ENCODE measurements at regions not wholly inside any gene's neighbourhood (a gene's known extent, or its start where the extent isn't known, plus 50 kb on each side); places are given as distances from the start of the nearest gene placed in this dataset.
"Not testable (repeated sequence)": the region's sequence is repeated elsewhere in the genome, so short reads cannot be mapped to it uniquely, and the experiment has no call there.

DNA sequence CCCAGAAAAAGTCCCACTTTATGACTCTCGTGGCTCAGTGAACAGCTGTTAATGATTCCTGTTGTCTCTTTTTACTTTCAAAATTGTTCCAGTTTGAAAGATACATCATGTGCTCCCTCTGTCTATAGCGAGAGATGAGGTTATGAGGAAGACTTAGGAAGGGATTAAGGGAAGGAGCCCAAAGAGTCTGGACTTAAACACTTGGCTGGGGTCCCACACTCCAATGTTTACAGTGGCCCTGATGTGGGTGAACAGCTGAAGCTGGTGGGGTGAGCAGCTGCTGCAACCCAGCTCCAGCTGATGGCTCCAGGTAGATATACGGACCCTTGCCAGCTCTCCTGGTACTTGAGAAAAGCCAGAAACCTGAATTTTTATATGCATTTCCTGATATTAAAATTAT is 84.5 kb upstream of the PLET1 start:
- no peak overlapping the region for H3K27ac Mint-ChIP-seq
- no peak overlapping the region for H3K4me3 Mint-ChIP-seq
- no peaks in the 10 kb centered on the region for H3K27me3 Mint-ChIP-seq (ENCODE audit: low read depth in 2 of 2)
- TF ChIP-seq CTCF (IDR thresholded peaks at IDR 0.05), result no peak
- H3K4me3 ChIP-seq (ENCODE audit: low read length), result no peak overlapping the region
- WGBS (ENCODE audit: insufficient coverage), result 95% methylated on average over 3 of the region's 3 CpGs
- no peak for ATAC-seq
- no peaks in the 10 kb centered on the region for H3K9me3 ChIP-seq (ENCODE audit: control insufficient read depth, insufficient read depth, low read length)
- H3K27me3 ChIP-seq (ENCODE audit: control insufficient read depth, insufficient read depth, low read length), result no peaks in the 10 kb centered on the region
- H3K27ac ChIP-seq (ENCODE audit: low read length), result no peak overlapping the region
- intact Hi-C loops (cut with micrococcal nuclease), result no loop called here
- H3K36me3 ChIP-seq (ENCODE audit: control insufficient read depth, insufficient read depth, low read length), result no peaks in the 10 kb centered on the region
- DNase-seq, result no peak
- no peaks in the 10 kb centered on the region for H3K36me3 Mint-ChIP-seq
- H3K9me3 Mint-ChIP-seq, result no peaks in the 10 kb centered on the region
- H3K4me1 Mint-ChIP-seq, result peaks cover 0 to 7% of the 10 kb centered on the region in 2 donors
- no peaks in the 10 kb centered on the region for H3K4me1 ChIP-seq (ENCODE audit: control insufficient read depth, insufficient read depth, low read length)

DNA sequence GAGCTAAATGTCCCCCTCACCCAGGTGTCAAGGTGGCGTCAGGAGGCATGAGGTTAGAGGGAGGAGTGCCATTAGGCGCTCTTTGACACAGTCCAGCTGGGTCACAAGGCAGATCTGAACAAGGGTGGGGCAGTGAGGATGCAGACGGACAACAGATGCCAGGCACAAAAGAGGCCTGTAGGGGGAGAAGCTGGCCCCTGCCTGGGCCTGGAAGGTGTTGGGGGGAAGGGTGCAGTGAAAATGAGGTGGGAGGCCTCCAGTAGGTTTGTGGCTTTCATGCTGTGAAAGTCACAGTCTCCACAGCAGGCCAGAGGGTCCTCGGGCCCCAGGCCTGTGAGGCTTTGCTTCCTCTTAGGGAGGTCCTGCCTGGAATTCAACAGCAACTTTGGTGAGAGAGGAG is 85.0 kb upstream of the PLET1 start:
- H3K27ac Mint-ChIP-seq, result no peak overlapping the region
- H3K4me1 ChIP-seq (ENCODE audit: control insufficient read depth, insufficient read depth, low read length), result no peaks in the 10 kb centered on the region
- H3K9me3 Mint-ChIP-seq, result no peaks in the 10 kb centered on the region
- TF ChIP-seq CTCF (IDR thresholded peaks at IDR 0.05), result no peak
- no peak overlapping the region for H3K27ac ChIP-seq (ENCODE audit: low read length)
- no peak for DNase-seq
- H3K4me3 ChIP-seq (ENCODE audit: low read length), result no peak overlapping the region
- no peaks in the 10 kb centered on the region for H3K27me3 Mint-ChIP-seq (ENCODE audit: low read depth in 2 of 2)
- no peaks in the 10 kb centered on the region for H3K9me3 ChIP-seq (ENCODE audit: control insufficient read depth, insufficient read depth, low read length)
- ATAC-seq, result no peak
- H3K4me1 Mint-ChIP-seq, result peaks cover 0 to 7% of the 10 kb centered on the region in 2 donors
- no peaks in the 10 kb centered on the region for H3K36me3 ChIP-seq (ENCODE audit: control insufficient read depth, insufficient read depth, low read length)
- intact Hi-C loops (cut with micrococcal nuclease), result no loop called here
- WGBS (ENCODE audit: insufficient coverage), result 71% methylated on average over 4 of the region's 4 CpGs
- no peaks in the 10 kb centered on the region for H3K36me3 Mint-ChIP-seq
- no peaks in the 10 kb centered on the region for H3K27me3 ChIP-seq (ENCODE audit: control insufficient read depth, insufficient read depth, low read length)
- no peak overlapping the region for H3K4me3 Mint-ChIP-seq

DNA sequence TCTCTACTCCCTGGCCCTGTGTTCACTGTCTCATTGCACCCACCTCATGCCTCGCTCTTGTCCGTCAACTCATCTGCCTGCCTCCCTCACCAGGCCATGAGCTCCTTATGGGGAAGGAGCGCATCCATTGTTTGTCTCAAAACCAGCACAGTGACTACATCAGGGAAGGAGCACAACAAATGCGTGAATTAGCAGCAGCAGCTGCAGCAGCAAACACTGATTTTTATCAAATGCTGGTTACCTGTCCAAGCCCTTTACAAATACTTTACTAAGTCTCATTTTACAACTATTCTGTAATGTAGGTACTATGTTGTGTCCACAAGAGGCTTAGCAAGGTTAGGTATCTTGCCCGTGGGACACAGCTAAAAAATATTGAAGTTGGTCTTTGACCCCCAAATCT is 85.9 kb upstream of the PLET1 start:
- Mint-ChIP-seq H3K4me3 (no peak overlapping the region), H3K4me1 (peaks cover 0 to 7% of the 10 kb centered on the region in 2 donors), H3K27me3 (ENCODE audit: low read depth in 2 of 2) (no peaks in the 10 kb centered on the region), H3K9me3 (no peaks in the 10 kb centered on the region), H3K36me3 (no peaks in the 10 kb centered on the region), H3K27ac (no peak overlapping the region)
- ATAC-seq (no peak), DNase-seq (no peak)
- no peaks in the 10 kb centered on the region for H3K4me1 ChIP-seq (ENCODE audit: control insufficient read depth, insufficient read depth, low read length)
- intact Hi-C loops (cut with micrococcal nuclease), result no loop called here
- no peaks in the 10 kb centered on the region for H3K27me3 ChIP-seq (ENCODE audit: control insufficient read depth, insufficient read depth, low read length)
- no peak overlapping the region for H3K4me3 ChIP-seq (ENCODE audit: low read length)
- WGBS (ENCODE audit: insufficient coverage), result 93% methylated on average over 5 of the region's 5 CpGs
- no peaks in the 10 kb centered on the region for H3K9me3 ChIP-seq (ENCODE audit: control insufficient read depth, insufficient read depth, low read length)
- no peaks in the 10 kb centered on the region for H3K36me3 ChIP-seq (ENCODE audit: control insufficient read depth, insufficient read depth, low read length)
- no peak overlapping the region for H3K27ac ChIP-seq (ENCODE audit: low read length)
- no peak for TF ChIP-seq CTCF (IDR thresholded peaks at IDR 0.05)

GRCh38 chr11:112348480-112349029 is 87.9 kb upstream of the PLET1 start:
- no peak for DNase-seq
- Histone ChIP-seq H3K4me1 (ENCODE audit: control insufficient read depth, insufficient read depth, low read length) (no peaks in the 10 kb centered on the region), H3K4me3 (ENCODE audit: low read length) (no peak overlapping the region), H3K27ac (ENCODE audit: low read length) (no peak overlapping the region), H3K27me3 (ENCODE audit: control insufficient read depth, insufficient read depth, low read length) (no peaks in the 10 kb centered on the region), H3K36me3 (ENCODE audit: control insufficient read depth, insufficient read depth, low read length) (no peaks in the 10 kb centered on the region), H3K9me3 (ENCODE audit: control insufficient read depth, insufficient read depth, low read length) (no peaks in the 10 kb centered on the region)
- intact Hi-C loops (cut with micrococcal nuclease), result no loop called here
- Mint-ChIP-seq H3K27me3 (ENCODE audit: low read depth in 2 of 2) (no peaks in the 10 kb centered on the region), H3K4me3 (no peak overlapping the region), H3K27ac (no peak overlapping the region), H3K36me3 (no peaks in the 10 kb centered on the region), H3K9me3 (no peaks in the 10 kb centered on the region), H3K4me1 (peaks cover 0 to 7% of the 10 kb centered on the region in 2 donors)
- WGBS (ENCODE audit: insufficient coverage), result 68% methylated on average over 6 of the region's 6 CpGs
- no peak for TF ChIP-seq CTCF (IDR thresholded peaks at IDR 0.05)
- ATAC-seq, result peak in 1 of 3 donors; percentile 30

- ATAC-seq; H3K9me3 Mint-ChIP-seq; H3K27ac ChIP-seq (ENCODE audit: low read length); H3K9me3 ChIP-seq (ENCODE audit: control insufficient read depth, insufficient read depth, low read length); H3K4me3 Mint-ChIP-seq; H3K27ac Mint-ChIP-seq; H3K36me3 Mint-ChIP-seq; H3K27me3 Mint-ChIP-seq (ENCODE audit: low read depth in 2 of 2); DNase-seq; H3K4me1 ChIP-seq (ENCODE audit: control insufficient read depth, insufficient read depth, low read length); H3K36me3 ChIP-seq (ENCODE audit: control insufficient read depth, insufficient read depth, low read length); H3K27me3 ChIP-seq (ENCODE audit: control insufficient read depth, insufficient read depth, low read length); H3K4me1 Mint-ChIP-seq; intact Hi-C loops (cut with micrococcal nuclease); H3K4me3 ChIP-seq (ENCODE audit: low read length): not testable (repeated sequence)
- 96% methylated on average over 3 of the region's 3 CpGs for WGBS (ENCODE audit: insufficient coverage)
Measured at GRCh38 chr11:112351423-112351822, 90.8 kb upstream of the PLET1 start.

Measured in natural killer cell (primary cell).